GM21390 (cell line): ENCODE measurements at regions not wholly inside any gene's neighbourhood (a gene's known extent, or its start where the extent isn't known, plus 50 kb on each side); places are given as distances from the start of the nearest gene placed in this dataset.

Experiments used
- ATAC-seq: cut with Tn5 transposase; IDR thresholded peaks from one replicate; pipeline ENCODE4 v1.9.1; 2021; ENCODE audit not compliant: unreplicated experiment

DNA sequence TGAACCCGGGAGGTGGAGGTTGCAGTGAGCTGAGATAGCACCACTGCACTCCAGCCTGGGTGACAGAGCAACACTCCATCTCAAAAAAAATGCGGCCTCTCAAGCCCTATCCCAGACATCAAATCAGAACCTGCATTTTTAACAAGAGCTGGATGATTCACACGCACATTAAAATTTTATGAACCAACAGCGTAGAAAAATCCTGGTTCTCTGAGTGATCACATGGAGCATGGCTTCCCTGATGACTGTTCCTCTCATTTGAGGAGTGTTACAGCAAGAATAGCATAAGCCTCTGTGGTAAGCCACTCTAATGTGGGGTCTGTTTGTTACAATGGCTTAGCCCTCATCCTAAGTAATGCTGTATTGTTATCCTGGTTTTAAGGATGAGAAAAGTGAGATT lies 163.6 kb downstream of the BRMS1L start:
- ATAC-seq = no peak

- ATAC-seq = no peak
Measured at GRCh38 chr14:35988972-35989690, 163.0 kb downstream of the BRMS1L start.

- no peak for ATAC-seq
Measured at GRCh38 chr14:35988550-35988949, 162.4 kb downstream of the BRMS1L start.

DNA sequence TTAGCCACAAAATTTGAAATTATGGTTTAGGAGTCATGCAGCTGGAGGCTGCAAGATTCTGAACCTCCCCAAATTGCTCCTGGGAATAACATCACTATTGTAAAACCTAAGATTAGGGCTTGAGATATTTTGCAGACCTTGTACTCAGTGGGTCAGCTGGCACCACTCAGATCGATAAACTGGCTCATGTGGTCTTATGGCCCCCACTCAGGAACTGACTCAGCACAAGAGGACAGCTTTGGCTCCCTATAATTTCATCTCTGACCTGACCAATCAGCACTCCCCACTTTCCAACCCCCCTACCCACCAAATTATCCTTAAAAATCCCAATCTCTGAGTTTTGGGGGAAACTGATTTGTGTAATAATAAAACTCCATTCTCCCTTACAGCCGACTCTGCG lies 161.6 kb downstream of the BRMS1L start:
- ATAC-seq = no peak

GRCh38 chr14:35986219-35986573 lies 160.1 kb downstream of the BRMS1L start:
- peak; percentile 65 for ATAC-seq

DNA sequence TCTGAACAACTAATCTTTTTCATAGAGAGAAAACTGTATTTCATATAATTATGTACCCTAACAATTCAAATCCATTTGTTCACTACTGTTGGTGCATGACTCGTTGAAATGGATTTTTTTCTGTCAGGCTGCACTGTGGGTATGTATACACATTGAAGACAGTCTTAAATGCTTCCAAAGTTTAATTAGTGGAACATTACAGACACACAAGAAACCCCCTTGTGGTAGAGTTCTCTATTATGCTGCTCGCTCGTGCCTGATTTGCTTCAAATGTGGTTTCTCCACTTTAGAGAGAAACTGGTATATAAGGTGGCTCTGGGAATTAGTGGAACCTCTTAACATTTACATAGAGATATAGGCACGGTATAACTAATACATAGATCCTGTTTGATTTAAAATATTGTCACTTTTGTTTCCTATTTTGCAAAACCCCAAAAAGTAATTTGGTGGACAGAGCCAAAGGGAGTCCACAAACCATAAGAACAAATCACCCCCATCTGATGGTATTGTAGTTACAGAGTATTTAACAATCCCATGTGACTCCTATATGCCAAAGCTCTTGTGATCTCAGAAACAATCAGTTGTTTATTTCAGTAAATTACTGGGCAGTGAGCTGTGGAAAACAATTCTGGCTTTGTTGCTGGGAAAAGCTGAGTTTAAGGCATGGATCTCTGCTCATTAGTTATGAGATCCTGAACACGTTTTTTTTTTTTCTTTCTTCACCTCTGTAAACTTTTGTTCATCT lies 159.5 kb downstream of the BRMS1L start:
- ATAC-seq = peak; percentile 49

DNA sequence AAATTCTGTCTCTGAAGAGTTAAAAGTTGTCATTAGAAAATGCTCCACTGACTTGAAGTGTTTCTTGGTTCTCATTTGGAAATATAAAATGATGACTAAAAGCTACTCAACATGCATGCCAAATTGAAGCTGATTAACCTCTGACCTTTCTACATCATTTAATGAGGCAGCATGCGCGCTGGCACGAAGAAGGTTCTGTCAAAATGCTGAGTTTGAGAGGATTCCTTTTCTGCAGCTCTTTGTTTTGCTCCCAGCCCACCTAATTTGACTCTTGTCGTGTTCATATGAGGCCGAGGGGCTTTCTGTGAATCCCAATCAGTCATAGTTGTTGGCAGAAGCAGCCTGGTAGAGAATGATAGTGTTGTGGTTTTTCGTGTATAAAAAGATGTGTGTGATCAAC lies 153.4 kb downstream of the BRMS1L start:
- no peak for ATAC-seq

GRCh38 chr14:35978561-35978960 lies 152.4 kb downstream of the BRMS1L start:
- no peak for ATAC-seq

DNA sequence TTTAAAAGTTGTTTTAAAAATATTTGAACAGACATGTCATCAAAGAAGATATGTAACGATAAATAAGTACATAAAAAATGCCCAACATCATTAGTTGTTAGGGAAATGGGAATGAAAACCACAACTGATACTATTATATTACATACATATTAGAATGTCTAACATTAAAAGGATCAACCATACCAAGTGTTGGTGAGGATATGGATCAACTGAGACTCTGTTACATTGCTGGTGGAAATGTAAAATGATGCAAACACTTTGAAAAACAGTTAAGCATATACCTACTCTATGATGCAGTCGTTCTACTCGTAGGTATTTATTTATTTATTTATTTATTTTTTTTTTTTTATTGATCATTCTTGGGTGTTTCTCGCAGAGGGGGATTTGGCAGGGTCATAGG lies 149.7 kb downstream of the BRMS1L start:
- no peak for ATAC-seq

DNA sequence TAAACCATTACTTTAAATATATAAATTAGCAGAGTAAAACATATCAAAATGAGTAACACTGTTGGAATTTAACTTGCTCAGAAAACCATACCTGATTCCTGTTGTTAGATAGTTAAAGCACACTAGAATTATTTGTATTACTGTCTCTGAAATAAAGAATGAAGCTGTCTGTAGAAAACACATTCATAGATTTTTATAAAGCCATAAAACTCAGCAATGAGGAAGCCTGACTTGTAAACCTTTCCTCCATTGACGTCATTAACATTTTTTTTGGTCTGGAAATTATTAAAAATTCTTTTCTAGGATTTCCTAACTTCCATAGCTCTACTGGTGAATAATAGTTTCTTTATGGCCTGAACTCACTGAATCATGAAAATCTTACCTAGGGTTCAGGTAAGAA lies 147.6 kb downstream of the BRMS1L start:
- no peak for ATAC-seq

DNA sequence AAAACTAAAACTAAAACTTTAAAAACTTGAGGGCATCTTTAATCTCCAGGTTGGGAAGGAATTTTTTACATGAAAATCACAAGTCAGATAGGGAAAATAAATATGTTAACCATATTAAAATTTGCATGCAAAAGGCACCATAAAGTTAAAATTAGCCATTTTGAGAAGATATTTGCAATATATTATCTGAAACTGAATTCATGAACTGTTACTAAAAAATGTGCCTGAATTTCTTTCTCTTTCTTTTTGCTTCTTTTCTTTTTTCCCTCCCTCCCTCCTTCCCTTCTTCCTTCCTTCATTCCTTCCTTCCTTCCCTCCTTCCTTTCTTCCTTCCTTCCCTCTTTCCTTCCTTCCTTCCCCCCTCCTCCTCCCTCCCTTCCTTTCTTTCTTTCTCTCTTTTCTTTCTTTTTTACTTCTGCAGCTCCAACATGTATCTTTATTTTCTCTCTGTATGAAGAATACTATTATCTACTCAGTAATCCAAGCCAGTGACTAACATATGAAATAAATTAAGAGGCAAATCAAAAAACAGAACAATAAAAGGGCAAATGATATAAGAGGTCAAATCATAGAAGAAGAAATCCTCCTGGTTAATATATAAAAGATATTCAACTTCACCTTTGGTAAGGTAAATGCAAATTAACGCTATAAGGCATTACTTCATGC lies 146.0 kb downstream of the BRMS1L start:
- no peak for ATAC-seq

DNA sequence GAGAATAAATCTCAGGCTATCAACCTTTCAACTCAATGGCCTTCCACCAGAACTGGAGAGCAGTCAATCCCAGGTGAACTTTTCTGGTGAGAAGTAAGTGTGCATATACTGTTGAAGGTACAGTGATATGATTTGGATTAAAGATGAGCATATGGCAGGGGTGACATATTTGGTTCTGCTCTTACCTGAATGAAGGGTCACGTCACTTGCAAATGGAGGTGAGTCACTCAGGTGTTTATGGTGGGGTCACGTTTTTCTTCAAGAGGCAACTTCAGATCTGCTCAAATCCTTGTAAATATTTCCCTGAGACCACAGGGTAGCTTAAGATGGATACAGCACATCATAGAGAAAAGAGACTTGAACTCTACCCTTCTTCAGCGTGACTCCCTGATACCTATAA lies 143.2 kb downstream of the BRMS1L start:
- ATAC-seq = no peak

- ATAC-seq = no peak
Measured at GRCh38 chr14:35965400-35965799, 139.3 kb downstream of the BRMS1L start.

DNA sequence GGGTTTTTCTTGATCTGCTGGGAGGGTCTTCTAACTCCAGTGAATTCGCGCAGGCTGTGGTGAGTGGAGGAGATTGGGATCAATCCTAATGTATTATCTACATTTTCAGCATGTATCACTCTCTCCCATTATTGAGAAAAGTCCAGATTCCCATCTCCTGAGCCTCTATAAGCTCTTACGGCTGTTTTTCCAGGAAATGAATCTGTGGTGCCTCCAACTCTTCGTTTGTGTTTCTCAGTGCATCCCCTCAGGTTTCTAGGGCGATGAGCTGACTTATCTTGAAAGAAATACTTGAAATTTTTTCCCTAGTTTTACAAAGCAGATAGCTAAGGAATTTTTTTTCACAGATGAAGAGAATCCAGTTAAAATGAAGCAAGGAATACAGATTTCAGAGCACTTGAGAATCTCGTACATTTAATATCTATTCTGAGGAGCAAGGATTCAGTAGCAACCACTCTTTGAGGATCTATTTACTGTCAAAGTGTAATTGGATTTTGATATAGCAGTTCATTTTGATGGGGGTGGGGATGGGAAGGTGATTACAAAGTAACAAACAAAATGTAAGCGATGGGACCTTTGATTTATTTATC lies 138.7 kb downstream of the BRMS1L start:
- ATAC-seq = no peak

GRCh38 chr14:35963209-35963608 lies 137.1 kb downstream of the BRMS1L start:
- ATAC-seq = peak; percentile 61

GRCh38 chr14:35961697-35962274 lies 135.6 kb downstream of the BRMS1L start:
- ATAC-seq = no peak

- no peak for ATAC-seq
Measured at GRCh38 chr14:35959835-35960234, 133.7 kb downstream of the BRMS1L start.

- ATAC-seq = no peak
Measured at GRCh38 chr14:35958499-35958898, 132.4 kb downstream of the BRMS1L start.

- no peak for ATAC-seq
Measured at GRCh38 chr14:35956376-35957085, 130.4 kb downstream of the BRMS1L start.

DNA sequence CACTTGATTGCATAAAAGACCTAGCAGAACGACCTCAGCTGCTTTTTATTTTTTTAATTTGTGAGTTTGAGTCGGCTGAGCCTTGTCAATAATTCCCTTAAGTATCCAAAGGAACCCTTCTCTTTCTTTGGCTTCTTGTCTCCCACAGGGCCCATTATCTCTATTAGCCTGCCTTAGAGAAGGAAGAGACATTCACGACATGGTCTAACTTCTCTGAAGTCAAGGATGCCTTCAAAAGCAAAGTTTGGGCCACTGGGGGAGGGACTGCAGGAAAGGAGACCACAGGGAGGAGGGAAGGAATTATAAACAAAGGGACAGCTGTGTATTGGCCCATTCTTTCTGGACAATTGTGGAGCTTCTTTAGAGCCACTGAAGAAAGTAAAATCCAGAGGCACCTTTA lies 126.4 kb downstream of the BRMS1L start:
- no peak for ATAC-seq
